HG02759 (cell line): ENCODE measurements at regions not wholly inside any gene's neighbourhood (a gene's known extent, or its start where the extent isn't known, plus 50 kb on each side); places are given as distances from the start of the nearest gene placed in this dataset.

Source experiments
- ATAC-seq: cut with Tn5 transposase; IDR thresholded peaks from one replicate; pipeline ENCODE4 v1.9.1; 2021; ENCODE audit warnings: mild to moderate bottlenecking, moderate library complexity; ENCODE audit not compliant: unreplicated experiment

GRCh38 chr2:139357972-139358371 lies 577.8 kb upstream of the NXPH2 start:
- no peak for ATAC-seq

GRCh38 chr2:139354518-139354917 lies 574.3 kb upstream of the NXPH2 start:
- no peak for ATAC-seq

GRCh38 chr2:139353874-139354273 lies 573.7 kb upstream of the NXPH2 start:
- no peak for ATAC-seq

- ATAC-seq: no peak
These were observed 537.1 kb upstream of the NXPH2 start for GRCh38 chr2:139317259-139317658.

- no peak for ATAC-seq
These were observed 533.9 kb upstream of the NXPH2 start for GRCh38 chr2:139314059-139314458.

GRCh38 chr2:139296672-139297209 lies 516.6 kb upstream of the NXPH2 start:
- no peak for ATAC-seq

- no peak for ATAC-seq
These were observed 513.9 kb upstream of the NXPH2 start for GRCh38 chr2:139293992-139294548.

GRCh38 chr2:139281124-139281523 lies 500.9 kb upstream of the NXPH2 start:
- ATAC-seq: no peak

- ATAC-seq: no peak
These were observed 491.7 kb upstream of the NXPH2 start for GRCh38 chr2:139271879-139272278.

GRCh38 chr2:139271149-139271548 lies 491.0 kb upstream of the NXPH2 start:
- ATAC-seq: no peak

- no peak for ATAC-seq
These were observed 479.9 kb upstream of the NXPH2 start for GRCh38 chr2:139260052-139260430.

GRCh38 chr2:139259422-139260051 lies 479.3 kb upstream of the NXPH2 start:
- no peak for ATAC-seq

- no peak for ATAC-seq
These were observed 461.1 kb upstream of the NXPH2 start for GRCh38 chr2:139241286-139241685.

GRCh38 chr2:139237023-139237422 lies 456.8 kb upstream of the NXPH2 start:
- no peak for ATAC-seq

- ATAC-seq: no peak
These were observed 450.7 kb upstream of the NXPH2 start for GRCh38 chr2:139230881-139231280.

- ATAC-seq: no peak
These were observed 448.1 kb upstream of the NXPH2 start for GRCh38 chr2:139228276-139228675.

- ATAC-seq: no peak
These were observed 445.8 kb upstream of the NXPH2 start for GRCh38 chr2:139225961-139226360.

GRCh38 chr2:139218181-139218580 lies 438.0 kb upstream of the NXPH2 start:
- no peak for ATAC-seq

GRCh38 chr2:139217641-139218040 lies 437.5 kb upstream of the NXPH2 start:
- ATAC-seq: no peak

- no peak for ATAC-seq
These were observed 436.2 kb upstream of the NXPH2 start for GRCh38 chr2:139216435-139216834.

GRCh38 chr2:139214801-139215200 lies 434.6 kb upstream of the NXPH2 start:
- ATAC-seq: no peak

- ATAC-seq: no peak
These were observed 429.4 kb upstream of the NXPH2 start for GRCh38 chr2:139209586-139209985.

- ATAC-seq: no peak
These were observed 421.3 kb upstream of the NXPH2 start for GRCh38 chr2:139201516-139201915.
